ENCODE measurements at regions not wholly inside any gene's neighbourhood (a gene's known extent, or its start where the extent isn't known, plus 50 kb on each side); places are given as distances from the start of the nearest gene placed in this dataset.

DNA sequence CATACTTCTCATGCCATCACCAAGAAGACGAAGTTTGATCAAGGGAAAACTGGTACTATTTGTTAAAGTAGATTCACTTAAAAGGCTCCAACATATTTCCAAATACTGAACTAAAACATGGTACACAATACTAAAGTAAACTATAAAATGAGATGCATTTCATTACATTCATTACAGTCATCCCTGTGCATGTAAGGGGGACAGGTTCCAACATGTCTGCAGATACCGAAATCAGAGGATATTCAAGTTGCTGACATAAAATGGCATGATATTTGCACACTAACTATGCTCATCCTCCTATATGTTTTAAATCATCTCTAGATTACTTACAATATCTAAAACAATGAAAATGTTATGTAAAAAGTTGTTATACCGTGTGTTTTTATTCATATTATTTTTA is 893.9 kb upstream of the MANEA start:
- no peak overlapping the region for H3K4me3 ChIP-seq (ENCODE audit: low read depth in 1 of 3, low read length in 3 of 3)
- H3K9me3 ChIP-seq (ENCODE audit: control insufficient read depth in 4 of 4, low read length in 3 of 4): no peaks in the 10 kb centered on the region
- H3K4me1 ChIP-seq (ENCODE audit: control insufficient read depth in 4 of 4, insufficient read depth in 4 of 4, low read length in 3 of 4): no peaks in the 10 kb centered on the region
- H3K36me3 ChIP-seq (ENCODE audit: control insufficient read depth in 4 of 4, insufficient read depth in 3 of 4, low read depth in 1 of 4, low read length in 3 of 4): no peaks in the 10 kb centered on the region
- 70% methylated on average over 3 of the region's 3 CpGs for WGBS
- TF ChIP-seq SP1 (IDR thresholded peaks at IDR 0.05): no peak
- TF ChIP-seq JUND (IDR thresholded peaks at IDR 0.05): no peak
- no peak for TF ChIP-seq HNF4A (conservative IDR thresholded peaks at IDR 0.05)
- TF ChIP-seq NR2F2 (IDR thresholded peaks at IDR 0.05): no peak
- no peak for TF ChIP-seq FOXA2 (IDR thresholded peaks at IDR 0.05)
- TF ChIP-seq YY1 (IDR thresholded peaks at IDR 0.05): no peak
- no peak for TF ChIP-seq GABPA (IDR thresholded peaks at IDR 0.05 in 1 of 2, conservative IDR thresholded peaks at IDR 0.05 in 1 of 2)
- TF ChIP-seq RAD21 (IDR thresholded peaks at IDR 0.05): no peak
- TF ChIP-seq, protein P1, sequence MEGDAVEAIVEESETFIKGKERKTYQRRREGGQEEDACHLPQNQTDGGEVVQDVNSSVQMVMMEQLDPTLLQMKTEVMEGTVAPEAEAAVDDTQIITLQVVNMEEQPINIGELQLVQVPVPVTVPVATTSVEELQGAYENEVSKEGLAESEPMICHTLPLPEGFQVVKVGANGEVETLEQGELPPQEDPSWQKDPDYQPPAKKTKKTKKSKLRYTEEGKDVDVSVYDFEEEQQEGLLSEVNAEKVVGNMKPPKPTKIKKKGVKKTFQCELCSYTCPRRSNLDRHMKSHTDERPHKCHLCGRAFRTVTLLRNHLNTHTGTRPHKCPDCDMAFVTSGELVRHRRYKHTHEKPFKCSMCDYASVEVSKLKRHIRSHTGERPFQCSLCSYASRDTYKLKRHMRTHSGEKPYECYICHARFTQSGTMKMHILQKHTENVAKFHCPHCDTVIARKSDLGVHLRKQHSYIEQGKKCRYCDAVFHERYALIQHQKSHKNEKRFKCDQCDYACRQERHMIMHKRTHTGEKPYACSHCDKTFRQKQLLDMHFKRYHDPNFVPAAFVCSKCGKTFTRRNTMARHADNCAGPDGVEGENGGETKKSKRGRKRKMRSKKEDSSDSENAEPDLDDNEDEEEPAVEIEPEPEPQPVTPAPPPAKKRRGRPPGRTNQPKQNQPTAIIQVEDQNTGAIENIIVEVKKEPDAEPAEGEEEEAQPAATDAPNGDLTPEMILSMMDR (IDR thresholded peaks at IDR 0.05; ENCODE audit: low read depth, low read length, missing input control): no peak
- TF ChIP-seq FOXA1 (IDR thresholded peaks at IDR 0.05): no peak
- no peak for TF ChIP-seq TAF1 (conservative IDR thresholded peaks at IDR 0.05)
- TF ChIP-seq, protein P2, sequence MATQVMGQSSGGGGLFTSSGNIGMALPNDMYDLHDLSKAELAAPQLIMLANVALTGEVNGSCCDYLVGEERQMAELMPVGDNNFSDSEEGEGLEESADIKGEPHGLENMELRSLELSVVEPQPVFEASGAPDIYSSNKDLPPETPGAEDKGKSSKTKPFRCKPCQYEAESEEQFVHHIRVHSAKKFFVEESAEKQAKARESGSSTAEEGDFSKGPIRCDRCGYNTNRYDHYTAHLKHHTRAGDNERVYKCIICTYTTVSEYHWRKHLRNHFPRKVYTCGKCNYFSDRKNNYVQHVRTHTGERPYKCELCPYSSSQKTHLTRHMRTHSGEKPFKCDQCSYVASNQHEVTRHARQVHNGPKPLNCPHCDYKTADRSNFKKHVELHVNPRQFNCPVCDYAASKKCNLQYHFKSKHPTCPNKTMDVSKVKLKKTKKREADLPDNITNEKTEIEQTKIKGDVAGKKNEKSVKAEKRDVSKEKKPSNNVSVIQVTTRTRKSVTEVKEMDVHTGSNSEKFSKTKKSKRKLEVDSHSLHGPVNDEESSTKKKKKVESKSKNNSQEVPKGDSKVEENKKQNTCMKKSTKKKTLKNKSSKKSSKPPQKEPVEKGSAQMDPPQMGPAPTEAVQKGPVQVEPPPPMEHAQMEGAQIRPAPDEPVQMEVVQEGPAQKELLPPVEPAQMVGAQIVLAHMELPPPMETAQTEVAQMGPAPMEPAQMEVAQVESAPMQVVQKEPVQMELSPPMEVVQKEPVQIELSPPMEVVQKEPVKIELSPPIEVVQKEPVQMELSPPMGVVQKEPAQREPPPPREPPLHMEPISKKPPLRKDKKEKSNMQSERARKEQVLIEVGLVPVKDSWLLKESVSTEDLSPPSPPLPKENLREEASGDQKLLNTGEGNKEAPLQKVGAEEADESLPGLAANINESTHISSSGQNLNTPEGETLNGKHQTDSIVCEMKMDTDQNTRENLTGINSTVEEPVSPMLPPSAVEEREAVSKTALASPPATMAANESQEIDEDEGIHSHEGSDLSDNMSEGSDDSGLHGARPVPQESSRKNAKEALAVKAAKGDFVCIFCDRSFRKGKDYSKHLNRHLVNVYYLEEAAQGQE (IDR thresholded peaks at IDR 0.05): no peak
- no peak for TF ChIP-seq HNF4G (IDR thresholded peaks at IDR 0.05)
- TF ChIP-seq MAX (IDR thresholded peaks at IDR 0.05): no peak
- TF ChIP-seq EGR1 (IDR thresholded peaks at IDR 0.05; ENCODE audit: low read depth in 2 of 2): no peak
- TF ChIP-seq ZBTB33 (IDR thresholded peaks at IDR 0.05): no peak
- no peaks in the 10 kb centered on the region for H3K27me3 ChIP-seq (ENCODE audit: control insufficient read depth in 4 of 4, insufficient read depth in 4 of 4, low read length in 3 of 4)
- no peak for DNase-seq (ENCODE audit: low spot score)
- H3K27ac ChIP-seq (ENCODE audit: low read depth in 1 of 2, low read length in 2 of 2): no peak overlapping the region
- H3K9ac ChIP-seq (ENCODE audit: low read depth in 1 of 2, low read length in 2 of 2): no peak overlapping the region

- no peak overlapping the region for H3K4me3 ChIP-seq (ENCODE audit: low read depth in 1 of 3, low read length in 3 of 3)
- H3K36me3 ChIP-seq (ENCODE audit: control insufficient read depth in 4 of 4, insufficient read depth in 3 of 4, low read depth in 1 of 4, low read length in 3 of 4): no peaks in the 10 kb centered on the region
- H3K27me3 ChIP-seq (ENCODE audit: control insufficient read depth in 4 of 4, insufficient read depth in 4 of 4, low read length in 3 of 4): no peaks in the 10 kb centered on the region
- TF ChIP-seq, protein P2 (IDR thresholded peaks at IDR 0.05): no peak
- TF ChIP-seq YY1 (IDR thresholded peaks at IDR 0.05) (no peak), NR2F2 (IDR thresholded peaks at IDR 0.05) (no peak), JUND (IDR thresholded peaks at IDR 0.05) (no peak), EGR1 (IDR thresholded peaks at IDR 0.05; ENCODE audit: low read depth in 2 of 2) (no peak), FOXA2 (IDR thresholded peaks at IDR 0.05) (no peak), RXRA (IDR thresholded peaks at IDR 0.05) (no peak)
- TF ChIP-seq, protein P3, sequence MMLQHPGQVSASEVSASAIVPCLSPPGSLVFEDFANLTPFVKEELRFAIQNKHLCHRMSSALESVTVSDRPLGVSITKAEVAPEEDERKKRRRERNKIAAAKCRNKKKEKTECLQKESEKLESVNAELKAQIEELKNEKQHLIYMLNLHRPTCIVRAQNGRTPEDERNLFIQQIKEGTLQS (IDR thresholded peaks at IDR 0.05): no peak
- WGBS: 73% methylated on average over 1 of the region's 1 CpG
- H3K9me3 ChIP-seq (ENCODE audit: control insufficient read depth in 4 of 4, low read length in 3 of 4): no peaks in the 10 kb centered on the region
- no peak overlapping the region for H3K27ac ChIP-seq (ENCODE audit: low read depth in 1 of 2, low read length in 2 of 2)
- no peak overlapping the region for H3K9ac ChIP-seq (ENCODE audit: low read depth in 1 of 2, low read length in 2 of 2)
- DNase-seq (ENCODE audit: low spot score): no peak
- H3K4me1 ChIP-seq (ENCODE audit: control insufficient read depth in 4 of 4, insufficient read depth in 4 of 4, low read length in 3 of 4): no peaks in the 10 kb centered on the region
Measured at GRCh38 chr6:94680669-94681212, 896.6 kb upstream of the MANEA start.
